ENCODE measurements at regions not wholly inside any gene's neighbourhood (a gene's known extent, or its start where the extent isn't known, plus 50 kb on each side); places are given as distances from the start of the nearest gene placed in this dataset.

DNA sequence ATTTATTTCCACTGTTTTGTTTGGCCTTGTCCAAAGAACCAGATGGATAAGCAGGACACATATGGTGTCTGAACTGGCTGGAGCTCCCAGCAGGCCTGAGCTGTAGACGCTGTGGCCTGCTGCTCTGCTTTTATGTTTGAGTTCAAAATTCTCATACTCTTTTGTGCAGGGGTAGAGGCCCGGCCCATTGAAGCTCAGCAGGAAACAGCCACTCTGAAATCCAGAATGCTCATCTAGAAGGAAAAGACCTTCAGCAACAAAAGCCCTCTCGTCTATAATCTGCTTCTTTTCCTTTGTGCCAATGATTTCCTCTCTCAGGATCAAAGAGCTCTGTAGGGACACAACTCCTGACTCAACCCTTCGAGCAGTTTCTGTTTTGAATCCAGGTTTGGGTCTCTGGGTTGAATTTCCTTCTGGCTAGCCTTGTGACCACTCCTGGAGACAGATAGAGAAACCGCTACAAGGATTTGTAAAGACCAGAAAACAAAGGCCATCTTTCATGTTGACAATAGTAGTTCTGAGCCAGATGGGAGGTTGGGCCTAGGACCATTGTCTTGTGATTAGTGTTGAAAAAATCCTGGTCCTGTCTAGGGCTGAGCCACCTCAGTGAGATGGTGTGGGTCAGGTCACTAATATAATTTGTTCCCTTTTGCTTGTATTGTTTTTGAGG, 446.7 kb downstream of the BCKDHB start:
- peak; percentile 25 to 39 for DNase-seq (ENCODE audit: low read depth in 2 of 2)

DNA sequence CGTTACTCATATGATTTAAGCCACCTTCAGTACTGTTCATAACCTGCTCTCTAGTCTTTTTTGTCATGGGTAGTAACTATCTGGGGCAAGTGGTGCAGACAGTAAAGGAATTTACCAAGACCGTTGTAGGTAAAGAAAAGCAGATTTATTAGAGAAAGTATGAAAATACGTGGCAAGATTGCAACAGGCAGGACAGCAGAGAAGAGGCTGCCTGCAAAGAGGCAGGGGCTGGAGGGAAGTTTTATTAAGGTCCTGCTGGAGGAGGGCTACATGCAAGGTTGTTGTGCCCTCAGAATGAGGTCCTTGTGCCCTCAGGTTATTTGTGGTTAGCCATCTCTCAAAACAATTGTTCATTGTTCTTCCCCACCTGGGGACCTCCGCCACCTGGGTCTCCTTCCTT, 444.3 kb downstream of the BCKDHB start:
- no peak for DNase-seq (ENCODE audit: low read depth in 2 of 2)

DNA sequence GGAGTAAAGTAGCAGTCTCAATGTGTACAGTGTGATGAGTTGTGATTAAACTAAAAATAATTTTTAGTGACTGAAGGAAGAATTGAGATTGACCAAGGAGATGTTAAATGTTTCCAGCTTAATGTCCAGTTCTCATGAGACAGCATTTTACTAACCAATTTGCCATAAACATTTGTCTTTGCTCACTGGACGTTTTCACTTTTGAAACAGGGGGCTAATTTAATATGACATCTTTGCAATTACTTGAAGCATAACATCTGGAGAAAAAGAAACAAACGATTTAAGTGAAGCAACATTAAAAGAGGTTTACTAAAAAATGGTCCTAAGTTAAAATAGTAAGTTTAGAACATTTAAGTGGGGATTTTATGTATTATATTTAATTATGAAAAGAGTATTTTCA, 443.8 kb downstream of the BCKDHB start:
- DNase-seq (ENCODE audit: low read depth in 2 of 2) = no peak

DNA sequence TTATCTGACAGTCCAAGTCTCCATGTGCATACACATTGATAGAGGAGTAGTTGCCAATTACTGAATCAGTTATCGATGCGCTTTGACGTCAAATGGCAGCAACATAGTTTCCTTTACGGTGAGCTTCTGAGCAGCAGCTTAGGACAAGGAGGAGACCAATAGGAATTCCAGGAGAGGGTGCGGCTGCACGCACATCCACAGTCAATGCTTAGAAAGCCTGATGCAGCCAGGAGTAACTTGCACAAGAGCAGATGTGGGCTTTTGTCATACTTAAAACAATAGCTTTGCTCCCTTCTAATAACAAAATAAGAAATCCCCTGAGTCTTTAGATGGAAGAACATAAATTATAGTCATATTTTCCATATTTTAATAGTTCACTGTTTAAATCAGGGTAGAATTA, 442.1 kb downstream of the BCKDHB start:
- DNase-seq (ENCODE audit: low read depth in 2 of 2) = no peak

DNA sequence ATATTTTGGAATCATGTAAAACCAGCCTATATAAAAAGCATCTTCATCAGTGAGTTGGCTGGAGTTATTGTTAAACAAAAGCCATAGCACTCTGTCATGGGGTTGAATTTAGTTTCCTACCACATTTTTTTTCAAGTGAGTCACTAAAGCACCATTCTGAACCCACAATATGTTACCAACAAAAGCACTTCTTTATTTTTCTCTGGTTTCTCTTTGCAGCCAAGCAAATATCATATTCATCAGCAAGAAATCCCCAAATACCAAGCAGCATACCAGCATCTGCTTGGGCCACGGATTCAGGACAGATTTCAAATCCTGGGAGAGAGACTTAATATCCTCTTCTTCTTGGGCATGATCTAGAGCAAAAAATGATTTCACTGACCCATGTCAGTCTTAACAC, 441.4 kb downstream of the BCKDHB start:
- peak in 1 of 2 donors; percentile 28 for DNase-seq (ENCODE audit: low read depth in 2 of 2)

DNA sequence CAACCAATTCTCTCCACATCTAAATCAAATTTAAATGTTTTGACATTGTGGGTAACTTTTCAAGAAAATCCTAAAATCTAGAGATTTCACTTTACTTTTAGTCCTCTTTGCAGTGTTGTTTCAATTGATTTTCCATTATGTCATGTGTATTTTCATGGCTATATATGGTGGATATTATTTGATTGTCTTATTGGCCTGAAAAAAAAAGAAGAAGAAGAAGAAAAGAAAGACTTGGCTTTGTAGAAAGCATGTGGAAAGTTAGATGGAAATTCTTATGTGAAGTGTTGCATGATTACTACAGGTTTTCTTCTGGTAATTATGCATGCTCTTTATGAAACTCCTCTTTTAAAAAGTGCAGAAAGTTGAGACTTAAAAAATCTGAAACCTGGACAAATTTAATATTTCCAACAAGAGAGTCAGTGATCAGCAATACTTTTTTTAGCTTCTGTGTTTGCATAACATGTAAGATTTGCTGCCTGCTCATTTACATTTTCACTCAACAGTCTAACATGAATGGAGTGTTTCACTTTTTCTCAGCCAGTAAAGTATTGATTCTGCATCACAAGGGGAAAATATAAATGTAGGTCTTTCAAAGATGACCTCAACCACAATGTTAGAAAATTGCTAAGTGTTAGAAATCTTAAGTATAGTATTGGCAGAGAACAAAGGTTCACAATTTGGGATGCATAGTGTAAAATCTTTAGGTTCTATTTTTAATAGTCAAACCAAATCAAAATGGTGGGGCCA, 438.7 kb downstream of the BCKDHB start:
- DNase-seq (ENCODE audit: low read depth in 2 of 2) = no peak

DNA sequence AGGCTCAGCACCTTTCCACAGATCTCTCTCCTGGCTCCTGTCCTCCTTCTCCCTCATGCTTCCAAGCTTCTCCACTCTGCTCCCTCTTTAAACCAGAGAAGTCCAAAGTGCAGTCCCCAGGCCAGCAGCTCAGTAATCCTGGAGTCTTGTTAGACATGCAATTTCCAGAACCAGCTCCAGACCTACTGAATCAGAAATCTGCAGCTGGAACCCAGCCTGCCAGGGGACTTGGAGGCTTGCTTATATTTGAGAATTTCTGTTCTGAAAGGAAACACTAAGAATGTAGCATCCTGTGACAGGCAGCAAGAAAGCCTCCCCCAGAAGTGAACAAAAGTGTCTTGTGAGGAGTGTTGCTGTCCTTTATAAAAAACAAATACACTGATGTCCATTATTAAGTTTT, 438.1 kb downstream of the BCKDHB start:
- no peak for DNase-seq (ENCODE audit: low read depth in 2 of 2)

DNA sequence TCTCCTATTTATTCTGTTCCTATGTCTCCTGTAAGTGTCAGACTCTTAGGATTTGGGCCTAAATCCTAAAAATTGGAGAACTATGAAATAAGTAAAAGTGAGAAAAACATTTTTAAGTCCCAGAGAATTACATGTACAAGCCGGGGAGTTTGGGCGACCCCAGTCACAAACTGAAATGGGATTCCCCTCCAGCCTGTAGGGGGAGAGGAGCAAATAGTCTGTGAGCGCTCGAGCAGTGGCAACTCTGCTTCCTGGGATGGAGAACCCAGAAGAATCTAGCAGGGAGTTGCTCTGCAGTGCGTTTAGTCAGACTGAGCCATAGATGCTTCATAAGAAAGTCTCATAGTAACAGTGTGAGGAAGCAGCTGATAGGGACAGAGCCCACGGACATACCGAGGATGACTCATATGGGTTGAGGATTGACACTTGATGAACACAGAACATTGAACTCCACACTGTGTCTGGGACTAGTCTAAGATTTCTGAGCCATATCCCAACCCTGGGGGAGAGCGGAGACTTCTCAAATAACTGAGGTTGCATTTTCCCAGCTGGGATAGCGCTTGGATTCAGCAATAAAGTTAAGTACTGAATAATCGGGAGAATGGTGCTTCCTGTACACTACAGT, 437.2 kb downstream of the BCKDHB start:
- peak in 1 of 2 donors; percentile 29 for DNase-seq (ENCODE audit: low read depth in 2 of 2)

DNA sequence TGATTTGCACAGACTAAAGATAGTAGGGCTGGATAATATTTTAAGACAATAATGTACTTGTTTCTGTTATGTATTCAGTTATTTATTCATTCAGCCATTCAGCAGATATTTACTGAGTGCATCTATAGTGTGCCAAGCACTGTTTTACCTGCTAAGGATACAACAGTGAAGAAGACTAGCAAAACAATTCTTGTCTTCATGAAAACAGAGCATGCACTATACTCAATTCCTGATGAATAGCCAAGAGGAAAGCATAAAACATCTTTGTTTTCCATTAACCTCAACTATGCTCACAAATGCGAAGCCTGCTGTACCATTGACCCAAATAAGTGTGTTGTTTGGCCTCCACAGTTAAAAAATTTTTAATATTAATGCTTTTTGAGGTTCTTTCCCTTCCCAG, 436.7 kb downstream of the BCKDHB start:
- DNase-seq (ENCODE audit: low read depth in 2 of 2) = no peak

DNA sequence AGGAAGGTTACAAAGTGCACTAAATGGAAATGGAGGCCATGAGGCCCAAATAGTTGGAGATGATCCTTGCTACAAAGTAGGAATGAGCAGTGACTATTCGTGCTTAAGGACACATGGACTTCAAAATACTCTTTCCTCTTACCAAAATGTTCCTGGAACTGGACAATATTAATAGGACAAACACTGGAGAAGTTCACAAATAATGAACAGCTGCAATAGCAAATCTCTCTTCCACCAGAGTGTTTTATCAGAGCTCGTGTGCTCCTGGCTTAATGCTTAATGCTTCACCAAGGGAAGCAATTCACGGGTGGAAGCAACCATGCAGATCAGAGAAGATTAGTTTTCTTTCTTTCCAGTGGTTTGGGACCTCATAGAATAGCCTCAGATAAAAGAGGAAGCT, 435.4 kb downstream of the BCKDHB start:
- no peak for DNase-seq (ENCODE audit: low read depth in 2 of 2)

DNA sequence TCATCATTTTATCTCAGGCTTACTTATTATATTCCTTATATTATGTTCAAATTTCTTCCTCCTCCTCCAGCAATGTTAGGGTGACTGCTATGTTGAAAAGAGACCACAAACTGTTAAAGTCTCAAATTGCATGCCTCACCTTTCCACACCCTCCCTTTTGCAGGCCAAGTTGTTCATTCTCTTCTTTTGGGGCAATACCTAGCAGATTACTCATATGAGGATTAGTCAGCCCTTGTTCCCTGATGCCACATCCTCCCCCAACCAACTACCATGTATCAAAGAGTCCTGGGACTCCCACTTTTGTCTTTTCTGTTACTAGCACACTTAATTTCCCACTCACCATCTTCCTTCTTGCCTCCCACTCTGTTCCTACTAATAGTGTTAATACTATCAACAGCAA, 434.7 kb downstream of the BCKDHB start:
- peak in 1 of 2 donors; percentile 16 for DNase-seq (ENCODE audit: low read depth in 2 of 2)

DNA sequence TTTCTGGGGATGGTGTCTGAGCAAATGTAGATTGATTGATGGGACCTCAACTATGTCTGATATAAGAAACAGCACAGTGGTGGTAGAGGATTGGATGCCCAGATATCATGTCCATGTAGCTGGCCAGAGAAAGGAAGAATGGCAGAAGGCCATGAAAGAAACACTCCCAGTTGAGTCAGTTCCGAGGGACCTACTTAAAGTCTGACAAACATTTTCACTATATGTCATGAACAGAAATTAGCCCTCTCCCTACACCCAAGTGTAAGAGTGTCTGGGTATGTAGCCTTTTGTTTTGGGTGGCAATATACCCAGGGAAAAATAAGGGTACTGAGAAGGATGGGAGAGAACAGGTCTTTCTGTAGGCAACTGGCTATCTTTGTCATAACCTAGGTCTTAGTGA, 434.2 kb downstream of the BCKDHB start:
- no peak for DNase-seq (ENCODE audit: low read depth in 2 of 2)

DNA sequence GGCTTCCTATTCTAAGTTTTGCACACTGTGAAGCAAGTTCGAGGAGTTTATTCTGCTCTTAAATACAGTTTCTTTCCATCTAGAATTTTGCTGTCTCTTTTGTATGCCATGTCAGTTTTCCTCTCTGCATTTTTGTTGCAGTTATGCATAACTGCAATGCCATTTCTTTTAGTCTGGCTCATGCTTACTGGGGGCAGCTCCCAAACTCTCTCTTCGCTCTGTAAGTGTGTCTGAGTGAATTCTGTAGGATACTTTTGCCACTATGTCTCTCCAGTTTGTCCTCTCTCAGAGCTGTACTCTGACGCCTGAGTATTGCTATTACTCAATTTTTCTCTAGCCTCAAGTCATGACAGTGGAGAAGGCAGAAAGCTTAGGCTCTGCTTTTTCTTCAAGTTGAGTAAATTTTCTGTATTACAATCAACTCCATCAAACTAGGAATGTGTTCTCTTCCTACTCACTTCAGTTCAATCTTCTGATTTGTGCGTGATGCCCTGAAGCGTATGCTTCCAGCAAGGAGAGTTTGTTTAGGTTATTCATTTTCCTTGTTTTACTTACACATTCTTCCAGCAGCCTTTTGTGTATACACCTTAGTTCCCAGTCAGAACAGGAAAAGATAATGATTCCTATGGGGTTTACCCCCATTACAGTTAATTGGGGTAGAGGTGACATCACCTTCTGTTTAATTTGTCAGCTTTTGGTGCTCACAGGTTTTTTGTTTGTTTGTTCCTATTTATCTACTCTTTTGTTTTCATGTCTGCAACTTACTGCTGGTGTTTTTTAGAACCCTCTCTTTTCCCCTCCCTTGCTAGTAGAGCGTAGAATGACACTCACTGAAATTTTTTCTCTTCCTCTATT, 430.9 kb downstream of the BCKDHB start:
- DNase-seq (ENCODE audit: low read depth in 2 of 2) = no peak

DNA sequence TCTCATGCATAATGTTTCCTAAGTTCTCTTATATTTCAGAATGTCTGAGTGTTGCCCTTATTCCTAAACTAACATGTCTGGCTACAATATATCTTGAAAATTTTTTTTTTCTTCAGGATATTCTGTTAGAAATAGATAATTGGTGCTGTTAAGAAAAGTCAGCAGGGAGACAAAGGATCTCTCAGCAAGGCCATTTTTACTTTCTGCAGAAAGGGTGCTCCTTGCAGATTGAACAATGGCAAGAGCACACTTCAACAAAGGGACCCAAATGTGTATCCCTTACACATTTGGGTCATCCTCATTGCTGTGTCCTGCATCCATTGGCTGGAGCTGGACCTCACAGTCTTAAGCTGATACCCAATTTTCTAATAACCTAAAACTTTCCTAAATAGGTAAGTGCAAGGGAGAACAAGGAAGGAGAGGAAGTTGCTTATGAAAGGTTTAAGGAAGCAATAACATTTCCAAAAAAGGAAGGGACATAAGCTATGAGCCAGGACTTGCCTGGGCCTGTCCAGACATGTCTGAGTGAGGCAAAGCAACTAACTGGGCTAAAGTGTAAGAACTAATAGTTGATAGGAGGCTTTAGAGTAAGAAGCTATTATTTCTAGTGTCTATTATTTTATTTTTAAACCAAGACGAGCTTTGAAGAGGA, 429.6 kb downstream of the BCKDHB start:
- peak in 1 of 2 donors; percentile 32 for DNase-seq (ENCODE audit: low read depth in 2 of 2)

DNA sequence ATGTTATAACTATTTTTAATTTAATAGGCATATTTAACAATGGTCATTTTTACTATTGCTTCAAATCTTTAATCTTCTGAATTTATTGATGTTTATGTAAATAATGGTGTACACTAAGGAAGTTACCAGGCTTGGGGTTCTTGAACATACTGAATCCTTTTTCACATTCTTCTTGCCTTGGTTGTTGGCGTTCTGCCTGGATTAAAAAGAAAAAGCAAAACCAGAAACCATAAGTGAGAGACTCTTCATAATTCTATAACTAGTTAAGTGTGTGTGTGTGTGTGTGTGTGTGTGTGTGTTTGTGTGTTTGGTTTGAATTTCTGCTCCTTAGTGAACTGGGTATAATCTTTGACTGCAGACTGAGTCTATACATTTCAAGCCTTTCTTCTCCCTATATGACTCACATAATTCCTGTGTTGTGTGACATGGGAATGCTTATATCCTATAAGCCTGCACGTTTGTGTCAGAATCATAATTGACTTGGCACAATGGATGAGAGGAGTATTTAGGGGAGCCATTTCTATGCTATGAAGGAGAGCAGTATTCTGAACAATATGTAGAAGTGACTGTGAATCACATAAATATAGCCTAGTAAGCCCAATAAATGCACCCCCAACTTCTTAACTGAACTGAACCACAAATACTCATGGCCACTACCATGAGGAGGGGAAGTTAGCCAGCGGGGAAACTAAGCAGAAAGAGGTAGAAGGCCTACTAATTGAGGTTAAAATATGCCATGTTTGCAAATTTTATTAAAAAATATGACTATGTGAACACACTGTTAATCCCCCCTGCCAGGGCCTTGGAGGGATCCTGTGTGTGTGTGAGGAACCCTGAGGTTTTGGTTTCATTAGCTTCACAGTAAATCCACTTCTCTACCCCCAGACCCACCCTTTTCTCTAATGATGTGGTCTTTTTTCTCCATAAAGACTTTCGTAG, 425.5 kb downstream of the BCKDHB start:
- no peak for DNase-seq (ENCODE audit: low read depth in 2 of 2)

DNA sequence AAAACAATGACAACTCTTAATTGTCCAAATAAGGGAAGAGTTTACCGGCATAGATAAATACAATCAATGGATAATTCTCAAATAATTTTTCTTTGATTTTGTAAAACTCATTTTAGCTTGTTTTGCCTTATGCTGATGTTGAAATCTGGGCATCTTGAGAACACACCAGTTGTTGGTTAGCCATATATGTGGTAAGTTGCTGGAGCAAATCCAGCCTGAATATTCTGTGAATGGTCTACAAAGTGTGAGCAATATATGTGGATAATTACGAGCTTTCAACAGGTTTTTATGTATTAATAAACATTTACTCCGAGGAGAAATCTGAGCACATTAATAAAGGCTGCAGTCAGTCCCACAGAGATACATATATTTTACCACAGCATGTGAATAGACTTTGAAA, 423.6 kb downstream of the BCKDHB start:
- no peak for DNase-seq (ENCODE audit: low read depth in 2 of 2)

DNA sequence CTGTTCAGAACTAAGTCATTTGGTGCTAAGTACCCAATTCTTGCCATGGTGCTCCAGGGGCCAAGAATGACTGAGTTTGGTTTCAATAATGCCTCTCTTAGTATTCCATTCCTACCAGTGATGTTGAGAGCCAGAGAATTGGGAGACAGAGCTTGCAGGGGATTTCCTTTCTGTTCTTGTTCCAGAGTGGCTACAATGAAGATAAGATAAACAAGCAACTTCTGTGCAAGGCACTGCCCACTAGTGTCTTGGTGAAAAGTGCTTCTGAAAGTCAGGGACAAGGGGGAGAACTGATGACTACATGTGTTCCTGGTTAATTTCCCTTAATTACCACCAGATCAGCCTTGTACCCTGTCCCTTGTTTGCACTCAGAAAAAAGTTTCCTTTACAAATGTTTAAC, 421.6 kb downstream of the BCKDHB start:
- DNase-seq (ENCODE audit: low read depth in 2 of 2) = peak in 1 of 2 donors; percentile 15

DNA sequence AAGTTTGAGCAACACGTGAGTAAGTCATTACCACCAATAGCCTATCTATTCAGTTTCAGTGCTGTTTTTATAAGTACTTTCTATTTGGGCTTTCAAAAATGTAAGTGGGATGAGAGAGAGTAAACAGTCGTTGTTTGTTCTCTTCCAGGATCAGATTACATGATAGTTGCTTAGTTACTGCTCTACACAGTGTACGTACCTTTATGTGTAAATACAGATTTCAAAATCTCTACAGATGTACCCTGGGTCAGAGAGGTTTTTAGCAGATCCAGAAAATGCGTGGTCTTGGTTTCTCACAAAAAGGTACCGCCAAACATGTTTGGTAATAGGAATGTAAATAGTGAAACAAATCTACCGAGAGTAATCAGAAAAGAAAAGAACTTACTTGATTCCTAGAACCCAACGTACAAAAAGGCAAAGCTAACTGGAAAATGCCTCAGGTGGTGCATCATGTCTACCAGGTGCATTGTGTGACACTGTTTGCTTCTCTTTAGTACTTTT, 421.1 kb downstream of the BCKDHB start:
- no peak for DNase-seq (ENCODE audit: low read depth in 2 of 2)

DNA sequence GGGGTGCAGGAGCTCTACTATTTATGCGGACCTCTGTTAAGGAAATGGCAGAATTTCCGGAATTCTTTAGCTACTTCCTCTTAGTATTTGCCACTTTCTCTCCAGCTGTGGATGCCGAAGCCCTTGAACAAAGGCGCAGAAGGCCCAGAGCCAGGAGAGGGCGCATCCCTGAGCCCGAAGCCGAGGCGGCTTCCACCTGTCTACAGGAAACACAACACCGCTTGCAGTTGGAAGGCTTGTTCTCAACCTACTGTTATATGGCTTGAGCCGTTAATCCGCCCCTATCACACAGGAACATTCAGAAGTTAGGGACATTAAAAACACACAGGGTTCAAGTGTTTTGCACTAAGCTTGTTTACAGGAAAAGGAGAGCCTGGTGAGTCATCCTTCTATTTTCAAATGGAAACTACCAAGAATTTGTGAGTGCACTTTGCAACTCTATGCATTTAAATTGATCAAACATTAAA, 417.1 kb downstream of the BCKDHB start:
- peak; percentile 86 to 91 for DNase-seq (ENCODE audit: low read depth in 2 of 2)

DNA sequence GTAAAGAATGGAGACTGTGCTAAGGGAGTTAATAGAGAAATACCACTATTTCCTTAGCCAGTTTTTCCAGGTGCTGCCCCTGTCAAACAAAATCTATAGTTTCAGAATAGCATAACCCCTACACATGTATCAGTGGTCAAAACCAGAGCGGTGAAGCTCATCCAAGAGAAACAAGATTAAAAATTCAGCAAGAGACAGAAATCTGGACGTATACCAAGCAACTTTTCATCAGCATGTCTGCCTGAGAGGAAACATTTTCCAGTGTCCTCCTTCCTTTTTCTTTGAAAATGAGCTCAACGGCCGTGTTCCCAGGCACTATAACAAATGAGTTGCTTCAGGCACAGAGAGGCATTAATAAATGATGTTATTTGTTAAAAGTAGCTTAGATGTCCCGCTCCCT, 416.5 kb downstream of the BCKDHB start:
- DNase-seq (ENCODE audit: low read depth in 2 of 2) = peak; percentile 82 to 83

All from dermis microvascular lymphatic vessel endothelial cell (primary cell).